ENCODE measurements at regions not wholly inside any gene's neighbourhood (a gene's known extent, or its start where the extent isn't known, plus 50 kb on each side); places are given as distances from the start of the nearest gene placed in this dataset.

DNA sequence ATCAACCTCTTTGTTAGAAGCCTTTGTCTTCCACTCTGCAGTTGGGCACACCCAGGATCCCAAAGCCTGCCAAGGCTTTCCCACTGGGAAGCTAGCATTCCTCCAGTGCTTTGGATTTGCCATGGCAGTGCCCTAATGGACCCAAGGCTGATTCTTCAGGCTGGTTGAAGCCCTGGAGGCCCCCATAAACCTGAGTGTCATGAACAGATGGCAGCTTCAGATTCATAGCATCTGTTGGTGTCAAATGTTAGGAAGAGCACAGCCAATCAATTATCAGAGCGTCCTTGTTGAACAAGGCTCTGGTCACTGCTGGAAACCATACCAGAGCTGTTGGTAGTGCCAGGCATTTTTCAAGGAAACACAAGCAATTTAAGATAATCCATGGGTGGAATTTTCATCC lies 241.1 kb upstream of the KLF4 start:
- Mint-ChIP-seq H3K4me1 (ENCODE audit: low read depth) (peaks cover 2% of the 10 kb centered on the region), H3K27ac (no peak overlapping the region), H3K36me3 (ENCODE audit: insufficient read depth) (no peaks in the 10 kb centered on the region), H3K9me3 (ENCODE audit: low read depth) (no peaks in the 10 kb centered on the region), H3K4me3 (ENCODE audit: low read depth) (no peak overlapping the region), H3K27me3 (peaks cover 84% of the 10 kb centered on the region)
- DNase-seq (ENCODE audit: low spot score, unreplicated experiment), result no peak
- TF ChIP-seq, protein P1, sequence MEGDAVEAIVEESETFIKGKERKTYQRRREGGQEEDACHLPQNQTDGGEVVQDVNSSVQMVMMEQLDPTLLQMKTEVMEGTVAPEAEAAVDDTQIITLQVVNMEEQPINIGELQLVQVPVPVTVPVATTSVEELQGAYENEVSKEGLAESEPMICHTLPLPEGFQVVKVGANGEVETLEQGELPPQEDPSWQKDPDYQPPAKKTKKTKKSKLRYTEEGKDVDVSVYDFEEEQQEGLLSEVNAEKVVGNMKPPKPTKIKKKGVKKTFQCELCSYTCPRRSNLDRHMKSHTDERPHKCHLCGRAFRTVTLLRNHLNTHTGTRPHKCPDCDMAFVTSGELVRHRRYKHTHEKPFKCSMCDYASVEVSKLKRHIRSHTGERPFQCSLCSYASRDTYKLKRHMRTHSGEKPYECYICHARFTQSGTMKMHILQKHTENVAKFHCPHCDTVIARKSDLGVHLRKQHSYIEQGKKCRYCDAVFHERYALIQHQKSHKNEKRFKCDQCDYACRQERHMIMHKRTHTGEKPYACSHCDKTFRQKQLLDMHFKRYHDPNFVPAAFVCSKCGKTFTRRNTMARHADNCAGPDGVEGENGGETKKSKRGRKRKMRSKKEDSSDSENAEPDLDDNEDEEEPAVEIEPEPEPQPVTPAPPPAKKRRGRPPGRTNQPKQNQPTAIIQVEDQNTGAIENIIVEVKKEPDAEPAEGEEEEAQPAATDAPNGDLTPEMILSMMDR (IDR thresholded peaks at IDR 0.05; ENCODE audit: unreplicated experiment), result no peak

- Mint-ChIP-seq H3K27me3 (peaks cover 84% of the 10 kb centered on the region), H3K9me3 (ENCODE audit: low read depth) (no peaks in the 10 kb centered on the region), H3K36me3 (ENCODE audit: insufficient read depth) (no peaks in the 10 kb centered on the region), H3K27ac (no peak overlapping the region), H3K4me3 (ENCODE audit: low read depth) (no peak overlapping the region), H3K4me1 (ENCODE audit: low read depth) (no peaks in the 10 kb centered on the region)
- TF ChIP-seq, protein P1 (IDR thresholded peaks at IDR 0.05; ENCODE audit: unreplicated experiment), result no peak
- DNase-seq (ENCODE audit: low spot score, unreplicated experiment), result no peak
These were observed 237.7 kb upstream of the KLF4 start for GRCh38 chr9:107727086-107727780.

DNA sequence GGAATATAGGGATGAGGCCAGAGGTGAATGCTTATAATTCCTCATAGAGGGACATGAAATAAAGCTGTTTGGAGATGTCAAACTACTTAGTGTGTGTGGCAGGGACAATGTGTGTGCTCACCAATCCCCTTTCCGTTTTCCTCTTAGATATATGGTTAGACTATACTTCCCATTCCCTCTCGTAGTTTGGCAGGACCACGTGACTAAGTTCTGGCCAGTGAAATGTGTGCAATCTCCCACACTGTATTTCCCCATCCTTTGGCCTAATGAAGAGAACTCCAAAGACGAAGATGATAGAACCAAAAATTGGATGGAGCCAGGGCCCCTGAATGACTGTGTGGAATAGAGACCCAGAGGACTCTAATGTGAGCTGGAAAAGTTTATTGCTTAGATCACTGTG lies 233.4 kb upstream of the KLF4 start:
- no peak overlapping the region for H3K4me3 Mint-ChIP-seq (ENCODE audit: low read depth)
- no peaks in the 10 kb centered on the region for H3K9me3 Mint-ChIP-seq (ENCODE audit: low read depth)
- H3K27me3 Mint-ChIP-seq, result peaks cover 82% of the 10 kb centered on the region
- H3K27ac Mint-ChIP-seq, result no peak overlapping the region
- H3K4me1 Mint-ChIP-seq (ENCODE audit: low read depth), result no peaks in the 10 kb centered on the region
- no peak for DNase-seq (ENCODE audit: low spot score, unreplicated experiment)
- TF ChIP-seq, protein P1 (IDR thresholded peaks at IDR 0.05; ENCODE audit: unreplicated experiment), result no peak
- H3K36me3 Mint-ChIP-seq (ENCODE audit: insufficient read depth), result no peaks in the 10 kb centered on the region

DNA sequence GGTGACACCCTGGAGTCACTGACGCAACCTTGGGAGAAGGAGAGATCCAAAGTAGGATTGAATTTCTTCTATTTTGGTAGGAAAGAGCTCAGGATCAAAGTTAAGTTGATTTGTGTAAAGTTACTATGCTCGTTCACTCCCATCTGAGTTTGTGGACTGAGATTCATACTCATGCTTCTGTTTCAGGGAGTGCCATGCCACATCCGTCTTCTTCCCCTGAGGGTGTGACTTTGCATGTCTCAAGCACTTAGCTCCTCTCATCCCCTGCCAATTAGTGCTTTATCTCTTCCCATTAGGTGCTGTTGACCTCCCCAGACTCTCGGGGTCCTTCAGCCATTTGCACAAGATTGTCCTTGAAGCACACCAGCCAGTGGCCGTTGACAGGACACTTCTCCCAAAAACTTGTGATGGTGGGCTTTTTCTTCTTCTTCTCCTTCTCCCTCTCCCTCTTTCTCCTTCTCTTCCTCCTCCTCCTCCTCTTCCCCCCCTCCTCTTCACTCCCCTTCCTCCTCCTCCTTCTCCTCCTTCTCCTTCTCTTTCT lies 232.2 kb upstream of the KLF4 start:
- H3K4me3 Mint-ChIP-seq (ENCODE audit: low read depth), result no peak overlapping the region
- H3K27me3 Mint-ChIP-seq, result peaks cover 80% of the 10 kb centered on the region
- no peaks in the 10 kb centered on the region for H3K36me3 Mint-ChIP-seq (ENCODE audit: insufficient read depth)
- no peaks in the 10 kb centered on the region for H3K9me3 Mint-ChIP-seq (ENCODE audit: low read depth)
- H3K4me1 Mint-ChIP-seq (ENCODE audit: low read depth), result no peaks in the 10 kb centered on the region
- no peak for DNase-seq (ENCODE audit: low spot score, unreplicated experiment)
- H3K27ac Mint-ChIP-seq, result no peak overlapping the region
- TF ChIP-seq, protein P1 (IDR thresholded peaks at IDR 0.05; ENCODE audit: unreplicated experiment), result no peak

GRCh38 chr9:107720501-107720900 lies 230.9 kb upstream of the KLF4 start:
- Mint-ChIP-seq H3K27me3 (peaks cover 80% of the 10 kb centered on the region), H3K36me3 (ENCODE audit: insufficient read depth) (no peaks in the 10 kb centered on the region), H3K4me3 (ENCODE audit: low read depth) (no peak overlapping the region), H3K9me3 (ENCODE audit: low read depth) (no peaks in the 10 kb centered on the region), H3K27ac (no peak overlapping the region), H3K4me1 (ENCODE audit: low read depth) (no peaks in the 10 kb centered on the region)
- DNase-seq (ENCODE audit: low spot score, unreplicated experiment), result no peak
- TF ChIP-seq, protein P1 (IDR thresholded peaks at IDR 0.05; ENCODE audit: unreplicated experiment), result no peak
